ENCODE measurements at regions not wholly inside any gene's neighbourhood (a gene's known extent, or its start where the extent isn't known, plus 50 kb on each side); places are given as distances from the start of the nearest gene placed in this dataset.

DNA sequence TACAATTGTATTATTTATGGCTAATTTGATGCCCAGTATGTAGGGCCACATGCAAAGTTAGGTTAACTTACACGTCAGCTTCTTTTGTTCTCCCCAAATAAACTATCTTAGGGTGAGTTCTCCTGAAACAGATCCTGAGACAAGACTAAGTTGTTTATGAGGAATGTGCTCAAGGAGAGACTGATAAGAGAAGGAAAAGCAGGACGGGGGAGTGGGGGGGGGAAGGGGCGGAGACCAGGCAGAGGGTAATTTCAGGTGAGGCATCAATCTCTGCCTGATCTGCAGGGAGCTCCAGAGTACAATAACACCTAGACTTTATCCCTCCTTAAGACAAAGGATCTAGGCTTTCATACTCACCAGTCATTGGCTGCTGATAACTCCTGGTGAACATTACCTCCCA is 220.6 kb upstream of the BTBD3 start:
- no peak overlapping the region for H3K27ac Mint-ChIP-seq
- H3K4me3 Mint-ChIP-seq = no peak overlapping the region
- no peak for DNase-seq (ENCODE audit: low spot score)
- no peaks in the 10 kb centered on the region for H3F3A ChIP-seq (replicated peaks; ENCODE audit: low read depth)
- no peaks in the 10 kb centered on the region for H4K20me1 ChIP-seq (replicated peaks; ENCODE audit: insufficient read depth)
- H3K9me3 Mint-ChIP-seq = peaks cover 9% of the 10 kb centered on the region; the same call in 2 of the 3 replicates
- H3K36me3 ChIP-seq (ENCODE audit: insufficient read depth) = no peaks in the 10 kb centered on the region; the same call in 1 of the 2 replicates
- no peak overlapping the region for H3K4me2 ChIP-seq
- no peaks in the 10 kb centered on the region; the same call in 1 of the 2 replicates for H3K9me2 ChIP-seq (ENCODE audit: insufficient read depth)
- no peaks in the 10 kb centered on the region for H3K27me3 ChIP-seq (ENCODE audit: insufficient read depth)
- H3K27me3 Mint-ChIP-seq (ENCODE audit: insufficient read depth, low read depth, poor library complexity) = no peaks in the 10 kb centered on the region
- no peaks in the 10 kb centered on the region for H3K79me2 ChIP-seq (replicated peaks; ENCODE audit: insufficient read depth)
- peaks cover 7% of the 10 kb centered on the region for H3K4me1 Mint-ChIP-seq
- ATAC-seq = no peak
- H3K27ac ChIP-seq (ENCODE audit: low read depth) = no peak overlapping the region
- peaks cover 8% of the 10 kb centered on the region; the same call in 2 of the 3 replicates for H3K36me3 Mint-ChIP-seq (ENCODE audit: low read depth)
- H3K4me1 ChIP-seq (ENCODE audit: insufficient read depth) = no peaks in the 10 kb centered on the region
- no peak overlapping the region for H2AFZ ChIP-seq
- TF ChIP-seq ZNF331 (CRISPR knock-in tag; IDR thresholded peaks at IDR 0.05; ENCODE audit: low read depth) (no peak), NANOG (IDR thresholded peaks at IDR 0.05; ENCODE audit: borderline replicate concordance) (no peak), ZNF114 (CRISPR knock-in tag; IDR thresholded peaks at IDR 0.05) (no peak), EZH2phosphoT487 (IDR thresholded peaks at IDR 0.05; ENCODE audit: unreplicated experiment) (no peak), CREB1 (CRISPR knock-in tag; IDR thresholded peaks at IDR 0.05; ENCODE audit: low read depth) (no peak), POLR2AphosphoS5 (IDR thresholded peaks at IDR 0.05; ENCODE audit: low read depth) (no peak), STAT1 (IDR thresholded peaks at IDR 0.05; ENCODE audit: unreplicated experiment) (no peak), EZH2 (IDR thresholded peaks at IDR 0.05; ENCODE audit: low read depth, unreplicated experiment) (no peak), JUNB (IDR thresholded peaks at IDR 0.05; ENCODE audit: unreplicated experiment) (no peak)
- TF ChIP-seq, protein P1, sequence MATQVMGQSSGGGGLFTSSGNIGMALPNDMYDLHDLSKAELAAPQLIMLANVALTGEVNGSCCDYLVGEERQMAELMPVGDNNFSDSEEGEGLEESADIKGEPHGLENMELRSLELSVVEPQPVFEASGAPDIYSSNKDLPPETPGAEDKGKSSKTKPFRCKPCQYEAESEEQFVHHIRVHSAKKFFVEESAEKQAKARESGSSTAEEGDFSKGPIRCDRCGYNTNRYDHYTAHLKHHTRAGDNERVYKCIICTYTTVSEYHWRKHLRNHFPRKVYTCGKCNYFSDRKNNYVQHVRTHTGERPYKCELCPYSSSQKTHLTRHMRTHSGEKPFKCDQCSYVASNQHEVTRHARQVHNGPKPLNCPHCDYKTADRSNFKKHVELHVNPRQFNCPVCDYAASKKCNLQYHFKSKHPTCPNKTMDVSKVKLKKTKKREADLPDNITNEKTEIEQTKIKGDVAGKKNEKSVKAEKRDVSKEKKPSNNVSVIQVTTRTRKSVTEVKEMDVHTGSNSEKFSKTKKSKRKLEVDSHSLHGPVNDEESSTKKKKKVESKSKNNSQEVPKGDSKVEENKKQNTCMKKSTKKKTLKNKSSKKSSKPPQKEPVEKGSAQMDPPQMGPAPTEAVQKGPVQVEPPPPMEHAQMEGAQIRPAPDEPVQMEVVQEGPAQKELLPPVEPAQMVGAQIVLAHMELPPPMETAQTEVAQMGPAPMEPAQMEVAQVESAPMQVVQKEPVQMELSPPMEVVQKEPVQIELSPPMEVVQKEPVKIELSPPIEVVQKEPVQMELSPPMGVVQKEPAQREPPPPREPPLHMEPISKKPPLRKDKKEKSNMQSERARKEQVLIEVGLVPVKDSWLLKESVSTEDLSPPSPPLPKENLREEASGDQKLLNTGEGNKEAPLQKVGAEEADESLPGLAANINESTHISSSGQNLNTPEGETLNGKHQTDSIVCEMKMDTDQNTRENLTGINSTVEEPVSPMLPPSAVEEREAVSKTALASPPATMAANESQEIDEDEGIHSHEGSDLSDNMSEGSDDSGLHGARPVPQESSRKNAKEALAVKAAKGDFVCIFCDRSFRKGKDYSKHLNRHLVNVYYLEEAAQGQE (IDR thresholded peaks at IDR 0.05; ENCODE audit: unreplicated experiment) = no peak
- TF ChIP-seq, protein P2, sequence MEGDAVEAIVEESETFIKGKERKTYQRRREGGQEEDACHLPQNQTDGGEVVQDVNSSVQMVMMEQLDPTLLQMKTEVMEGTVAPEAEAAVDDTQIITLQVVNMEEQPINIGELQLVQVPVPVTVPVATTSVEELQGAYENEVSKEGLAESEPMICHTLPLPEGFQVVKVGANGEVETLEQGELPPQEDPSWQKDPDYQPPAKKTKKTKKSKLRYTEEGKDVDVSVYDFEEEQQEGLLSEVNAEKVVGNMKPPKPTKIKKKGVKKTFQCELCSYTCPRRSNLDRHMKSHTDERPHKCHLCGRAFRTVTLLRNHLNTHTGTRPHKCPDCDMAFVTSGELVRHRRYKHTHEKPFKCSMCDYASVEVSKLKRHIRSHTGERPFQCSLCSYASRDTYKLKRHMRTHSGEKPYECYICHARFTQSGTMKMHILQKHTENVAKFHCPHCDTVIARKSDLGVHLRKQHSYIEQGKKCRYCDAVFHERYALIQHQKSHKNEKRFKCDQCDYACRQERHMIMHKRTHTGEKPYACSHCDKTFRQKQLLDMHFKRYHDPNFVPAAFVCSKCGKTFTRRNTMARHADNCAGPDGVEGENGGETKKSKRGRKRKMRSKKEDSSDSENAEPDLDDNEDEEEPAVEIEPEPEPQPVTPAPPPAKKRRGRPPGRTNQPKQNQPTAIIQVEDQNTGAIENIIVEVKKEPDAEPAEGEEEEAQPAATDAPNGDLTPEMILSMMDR (conservative IDR thresholded peaks at IDR 0.05; ENCODE audit: low read depth in 2 of 2) = no peak
- TF ChIP-seq, protein P3, sequence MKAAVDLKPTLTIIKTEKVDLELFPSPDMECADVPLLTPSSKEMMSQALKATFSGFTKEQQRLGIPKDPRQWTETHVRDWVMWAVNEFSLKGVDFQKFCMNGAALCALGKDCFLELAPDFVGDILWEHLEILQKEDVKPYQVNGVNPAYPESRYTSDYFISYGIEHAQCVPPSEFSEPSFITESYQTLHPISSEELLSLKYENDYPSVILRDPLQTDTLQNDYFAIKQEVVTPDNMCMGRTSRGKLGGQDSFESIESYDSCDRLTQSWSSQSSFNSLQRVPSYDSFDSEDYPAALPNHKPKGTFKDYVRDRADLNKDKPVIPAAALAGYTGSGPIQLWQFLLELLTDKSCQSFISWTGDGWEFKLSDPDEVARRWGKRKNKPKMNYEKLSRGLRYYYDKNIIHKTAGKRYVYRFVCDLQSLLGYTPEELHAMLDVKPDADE (IDR thresholded peaks at IDR 0.05) = no peak
- TF ChIP-seq, protein P4, sequence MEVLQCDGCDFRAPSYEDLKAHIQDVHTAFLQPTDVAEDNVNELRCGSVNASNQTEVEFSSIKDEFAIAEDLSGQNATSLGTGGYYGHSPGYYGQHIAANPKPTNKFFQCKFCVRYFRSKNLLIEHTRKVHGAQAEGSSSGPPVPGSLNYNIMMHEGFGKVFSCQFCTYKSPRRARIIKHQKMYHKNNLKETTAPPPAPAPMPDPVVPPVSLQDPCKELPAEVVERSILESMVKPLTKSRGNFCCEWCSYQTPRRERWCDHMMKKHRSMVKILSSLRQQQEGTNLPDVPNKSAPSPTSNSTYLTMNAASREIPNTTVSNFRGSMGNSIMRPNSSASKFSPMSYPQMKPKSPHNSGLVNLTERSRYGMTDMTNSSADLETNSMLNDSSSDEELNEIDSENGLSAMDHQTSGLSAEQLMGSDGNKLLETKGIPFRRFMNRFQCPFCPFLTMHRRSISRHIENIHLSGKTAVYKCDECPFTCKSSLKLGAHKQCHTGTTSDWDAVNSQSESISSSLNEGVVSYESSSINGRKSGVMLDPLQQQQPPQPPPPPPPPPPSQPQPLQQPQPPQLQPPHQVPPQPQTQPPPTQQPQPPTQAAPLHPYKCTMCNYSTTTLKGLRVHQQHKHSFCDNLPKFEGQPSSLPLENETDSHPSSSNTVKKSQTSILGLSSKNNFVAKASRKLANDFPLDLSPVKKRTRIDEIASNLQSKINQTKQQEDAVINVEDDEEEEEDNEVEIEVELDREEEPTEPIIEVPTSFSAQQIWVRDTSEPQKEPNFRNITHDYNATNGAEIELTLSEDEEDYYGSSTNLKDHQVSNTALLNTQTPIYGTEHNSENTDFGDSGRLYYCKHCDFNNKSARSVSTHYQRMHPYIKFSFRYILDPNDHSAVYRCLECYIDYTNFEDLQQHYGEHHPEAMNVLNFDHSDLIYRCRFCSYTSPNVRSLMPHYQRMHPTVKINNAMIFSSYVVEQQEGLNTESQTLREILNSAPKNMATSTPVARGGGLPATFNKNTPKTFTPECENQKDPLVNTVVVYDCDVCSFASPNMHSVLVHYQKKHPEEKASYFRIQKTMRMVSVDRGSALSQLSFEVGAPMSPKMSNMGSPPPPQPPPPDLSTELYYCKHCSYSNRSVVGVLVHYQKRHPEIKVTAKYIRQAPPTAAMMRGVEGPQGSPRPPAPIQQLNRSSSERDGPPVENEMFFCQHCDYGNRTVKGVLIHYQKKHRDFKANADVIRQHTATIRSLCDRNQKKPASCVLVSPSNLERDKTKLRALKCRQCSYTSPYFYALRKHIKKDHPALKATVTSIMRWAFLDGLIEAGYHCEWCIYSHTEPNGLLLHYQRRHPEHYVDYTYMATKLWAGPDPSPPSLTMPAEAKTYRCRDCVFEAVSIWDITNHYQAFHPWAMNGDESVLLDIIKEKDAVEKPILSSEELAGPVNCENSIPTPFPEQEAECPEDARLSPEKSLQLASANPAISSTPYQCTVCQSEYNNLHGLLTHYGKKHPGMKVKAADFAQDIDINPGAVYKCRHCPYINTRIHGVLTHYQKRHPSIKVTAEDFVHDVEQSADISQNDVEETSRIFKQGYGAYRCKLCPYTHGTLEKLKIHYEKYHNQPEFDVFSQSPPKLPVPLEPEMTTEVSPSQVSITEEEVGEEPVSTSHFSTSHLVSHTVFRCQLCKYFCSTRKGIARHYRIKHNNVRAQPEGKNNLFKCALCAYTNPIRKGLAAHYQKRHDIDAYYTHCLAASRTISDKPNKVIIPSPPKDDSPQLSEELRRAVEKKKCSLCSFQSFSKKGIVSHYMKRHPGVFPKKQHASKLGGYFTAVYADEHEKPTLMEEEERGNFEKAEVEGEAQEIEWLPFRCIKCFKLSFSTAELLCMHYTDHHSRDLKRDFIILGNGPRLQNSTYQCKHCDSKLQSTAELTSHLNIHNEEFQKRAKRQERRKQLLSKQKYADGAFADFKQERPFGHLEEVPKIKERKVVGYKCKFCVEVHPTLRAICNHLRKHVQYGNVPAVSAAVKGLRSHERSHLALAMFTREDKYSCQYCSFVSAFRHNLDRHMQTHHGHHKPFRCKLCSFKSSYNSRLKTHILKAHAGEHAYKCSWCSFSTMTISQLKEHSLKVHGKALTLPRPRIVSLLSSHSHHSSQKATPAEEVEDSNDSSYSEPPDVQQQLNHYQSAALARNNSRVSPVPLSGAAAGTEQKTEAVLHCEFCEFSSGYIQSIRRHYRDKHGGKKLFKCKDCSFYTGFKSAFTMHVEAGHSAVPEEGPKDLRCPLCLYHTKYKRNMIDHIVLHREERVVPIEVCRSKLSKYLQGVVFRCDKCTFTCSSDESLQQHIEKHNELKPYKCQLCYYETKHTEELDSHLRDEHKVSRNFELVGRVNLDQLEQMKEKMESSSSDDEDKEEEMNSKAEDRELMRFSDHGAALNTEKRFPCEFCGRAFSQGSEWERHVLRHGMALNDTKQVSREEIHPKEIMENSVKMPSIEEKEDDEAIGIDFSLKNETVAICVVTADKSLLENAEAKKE (CRISPR knock-in tag; IDR thresholded peaks at IDR 0.05) = no peak
- H3K4me3 ChIP-seq = no peak overlapping the region

Data from GM23338 (cell line).